AG04449 (cell line): ENCODE measurements at regions not wholly inside any gene's neighbourhood (a gene's known extent, or its start where the extent isn't known, plus 50 kb on each side); places are given as distances from the start of the nearest gene placed in this dataset.

ENCODE experiments used
- CTCF ChIA-PET: fragments of 350-600 bp; formaldehyde crosslinking; extraction: SDS; loops from one replicate; lab custom pipeline; 2021; ENCODE audit warnings: antibody characterized with exemption; lab: Yijun Ruan, JAX
- POLR2A ChIA-PET: fragments of 400-600, 350-600 bp; formaldehyde crosslinking; extraction: SDS; loops from one replicate; lab custom pipeline; 2020; ENCODE audit warnings: antibody characterized with exemption, inconsistent platforms; lab: Yijun Ruan, JAX
- DNase-seq: peaks from one replicate; pipeline ENCODE4 v3.0.0-alpha.2; 2010; ENCODE audit warnings: low read depth, low spot score
- H3K4me3 ChIP-seq: 2 replicates; pipeline ENCODE4 v1.5.1; 2011; ENCODE audit warnings: low read depth, mild to moderate bottlenecking, control low read depth, low read length
- CTCF ChIP-seq: IDR thresholded peaks from one replicate; pipeline ENCODE4 v1.5.1; 2011; ENCODE audit warnings: mild to moderate bottlenecking, moderate library complexity, low read length, control low read depth, inconsistent platforms; ENCODE audit not compliant: insufficient read depth; ENCODE audit errors: missing control alignments

GRCh38 chr7:84477786-84478478 lies 283.3 kb upstream of the SEMA3A start:
- TF ChIP-seq CTCF = no peak
- no peak overlapping the region for H3K4me3 ChIP-seq
- ChIA-PET CTCF (no interaction called here), POLR2A (no interaction called here)
- no peak for DNase-seq

GRCh38 chr7:84474436-84474835 lies 279.8 kb upstream of the SEMA3A start:
- POLR2A ChIA-PET = no interaction called here
- H3K4me3 ChIP-seq = no peak overlapping the region
- no peak for DNase-seq
- no peak for TF ChIP-seq CTCF
- CTCF ChIA-PET = interaction anchor here (0.7 kb wide), 1 partner anchor 30 kb away, joined by 3 read pairs; no protein-coding TSS in a partner anchor

- no peak for DNase-seq
- ChIA-PET POLR2A (no interaction called here), CTCF (no interaction called here)
- no peak for TF ChIP-seq CTCF
- H3K4me3 ChIP-seq = no peak overlapping the region
Measured at GRCh38 chr7:84471576-84471975, 277.0 kb upstream of the SEMA3A start.

GRCh38 chr7:84469034-84469433 lies 274.4 kb upstream of the SEMA3A start:
- CTCF ChIA-PET = interaction anchor here (1.0 kb wide), 1 partner anchor 555 kb away, joined by 3 read pairs; no protein-coding TSS in a partner anchor
- TF ChIP-seq CTCF = no peak
- H3K4me3 ChIP-seq = no peak overlapping the region
- POLR2A ChIA-PET = no interaction called here
- no peak for DNase-seq

GRCh38 chr7:84462259-84462658 lies 267.7 kb upstream of the SEMA3A start:
- TF ChIP-seq CTCF = no peak
- DNase-seq = no peak
- POLR2A ChIA-PET = no interaction called here

GRCh38 chr7:84461093-84461492 lies 266.5 kb upstream of the SEMA3A start:
- TF ChIP-seq CTCF = no peak
- POLR2A ChIA-PET = no interaction called here
- no peak overlapping the region for H3K4me3 ChIP-seq
- DNase-seq = no peak
- CTCF ChIA-PET = interaction anchor here (1.2 to 1.6 kb wide), 2 partner anchors 525 to 561 kb away, joined by 3 to 4 read pairs; no protein-coding TSS in a partner anchor

More at GRCh38 chr7:84462259-84462658, 267.7 kb upstream of the SEMA3A start:
- no peak overlapping the region for H3K4me3 ChIP-seq
- CTCF ChIA-PET = interaction anchor here (0.6 kb wide), 1 partner anchor 10 kb away, joined by 3 read pairs; no protein-coding TSS in a partner anchor
